SK-N-SH (cell line): ENCODE measurements at regions not wholly inside any gene's neighbourhood (a gene's known extent, or its start where the extent isn't known, plus 50 kb on each side); places are given as distances from the start of the nearest gene placed in this dataset.
"Not testable (repeated sequence)": the region's sequence is repeated elsewhere in the genome, so short reads cannot be mapped to it uniquely, and the experiment has no call there.

ENCODE experiments used
- CTCF ChIA-PET: fragments of 300-600, 350-600 bp; formaldehyde crosslinking; extraction: SDS; loops from one replicate; lab custom pipeline; 2021; lab: Yijun Ruan, JAX
- POLR2A ChIA-PET: fragments of 350-600 bp; sonication (Branson Sonifier 250); formaldehyde crosslinking; extraction: SDS; loops from one replicate; lab custom pipeline; 2020; ENCODE audit warnings: antibody characterized with exemption, inconsistent platforms; lab: Yijun Ruan, JAX
- DNase-seq: peaks from one replicate; pipeline ENCODE4 v3.0.0; 2012
- H2AFZ ChIP-seq: fragments of 200-600 bp; sonication (generic); 2 replicates; pipeline ENCODE4 v1.8.1; 2016; ENCODE audit warnings: antibody characterized with exemption, mild to moderate bottlenecking, low read depth
- H3F3A ChIP-seq: fragments of 200-600 bp; sonication (generic); replicated peaks from 2 replicates; pipeline ENCODE3; 2016; ENCODE audit warnings: antibody characterized with exemption, mild to moderate bottlenecking; ENCODE audit not compliant: insufficient read depth
- H3K27ac ChIP-seq, 2 experiments: fragments of 200-500 bp in 1 of 2; fragments of 200-600 bp in 1 of 2; sonication (Bioruptor generic) in 1 of 2; sonication (generic), shearing (Covaris generic) in 1 of 2; 2 replicates each; pipeline versions ENCODE4 v1.5.1 to v1.6.1; 2014 to 2016; ENCODE audit warnings: low read depth in 2 of 2, inconsistent platforms in 1 of 2, low read length in 1 of 2, mild to moderate bottlenecking in 1 of 2, mixed read lengths in 1 of 2
- H3K27me3 ChIP-seq: fragments of 200-600 bp; sonication (generic), shearing (Covaris generic); 2 replicates; pipeline ENCODE4 v1.6.1; 2016; ENCODE audit warnings: mixed run types; ENCODE audit not compliant: insufficient read depth
- H3K36me3 ChIP-seq, 2 experiments: fragments of 200-500 bp in 1 of 2; fragments of 200-600 bp in 1 of 2; sonication (Bioruptor generic) in 1 of 2; sonication (generic) in 1 of 2; replicated peaks in 1 of 2; 2 replicates each; pipeline versions ENCODE3 to v1.5.1; 2014 to 2016; ENCODE audit warnings: low read length in 1 of 2, mild to moderate bottlenecking in 1 of 2; ENCODE audit not compliant: insufficient read depth in 2 of 2, control insufficient read depth in 1 of 2
- H3K4me1 ChIP-seq, 2 experiments: fragments of 200-500 bp in 1 of 2; fragments of 200-600 bp in 1 of 2; sonication (Bioruptor generic) in 1 of 2; sonication (generic), shearing (Covaris generic) in 1 of 2; 2 replicates each; pipeline versions ENCODE4 v1.5.1 to v1.6.1; 2014 to 2016; ENCODE audit warnings: low read depth in 1 of 2, low read length in 1 of 2, mixed run types in 1 of 2; ENCODE audit not compliant: insufficient read depth in 2 of 2, control insufficient read depth in 1 of 2
- H3K4me2 ChIP-seq: fragments of 200-600 bp; sonication (generic), shearing (Covaris generic); 2 replicates; pipeline ENCODE4 v1.6.1; 2017; ENCODE audit warnings: mixed run types
- H3K4me3 ChIP-seq, 2 experiments: fragments of 200-500 bp in 1 of 2; fragments of 200-600 bp in 1 of 2; sonication (Bioruptor generic) in 1 of 2; sonication (generic), shearing (Covaris generic) in 1 of 2; 2 replicates each; pipeline versions ENCODE4 v1.5.1 to v1.8.1; 2014 to 2016; ENCODE audit warnings: low read depth in 2 of 2, inconsistent platforms in 1 of 2, low read length in 1 of 2, mild to moderate bottlenecking in 1 of 2, mixed read lengths in 1 of 2, moderate library complexity in 1 of 2
- H3K79me2 ChIP-seq: fragments of 200-600 bp; sonication (generic); 2 replicates; pipeline ENCODE4 v1.8.1; 2017; ENCODE audit warnings: mild to moderate bottlenecking; ENCODE audit not compliant: insufficient read depth
- H3K9ac ChIP-seq: fragments of 200-600 bp; sonication (generic); 2 replicates; pipeline ENCODE4 v1.6.1; 2017; ENCODE audit warnings: mixed run types
- H3K9me2 ChIP-seq: fragments of 200-600 bp; sonication (generic); 2 replicates; pipeline ENCODE4 v1.6.1; 2017; ENCODE audit warnings: mixed run types
- H3K9me3 ChIP-seq: fragments of 200-600 bp; sonication (generic); 2 replicates; pipeline ENCODE4 v1.6.1; 2017; ENCODE audit warnings: mixed run types, mild to moderate bottlenecking, moderate library complexity
- H4K20me1 ChIP-seq: fragments of 200-600 bp; sonication (generic); 2 replicates; pipeline ENCODE4 v1.6.1; 2017; ENCODE audit warnings: mild to moderate bottlenecking, mixed run types; ENCODE audit not compliant: insufficient read depth
- EP300 ChIP-seq, 2 experiments: IDR thresholded peaks; 2 replicates each; pipeline versions ENCODE4 v1.4.0 to v1.6.1; 2012; ENCODE audit warnings: borderline replicate concordance in 1 of 2, low read depth in 1 of 2, low read length in 1 of 2
- FOXJ3 ChIP-seq: sonication (generic); formaldehyde crosslinking; IDR thresholded peaks from 2 replicates; pipeline ENCODE4 v1.5.1; 2020; ENCODE audit warnings: mild to moderate bottlenecking, missing genetic modification reagents
- GATA2 ChIP-seq: sonication (generic); formaldehyde crosslinking; IDR thresholded peaks from 2 replicates; pipeline ENCODE4 v1.5.0; 2020; ENCODE audit warnings: mild to moderate bottlenecking, missing genetic modification reagents
- IRF3 ChIP-seq: fragments of 150-350 bp; IDR thresholded peaks from 2 replicates; pipeline ENCODE4 v1.6.1; 2016; ENCODE audit warnings: mild to moderate bottlenecking, low read depth, low read length
- JUND ChIP-seq: IDR thresholded peaks from 2 replicates; pipeline ENCODE4 v1.4.0; 2012
- NFIC ChIP-seq: IDR thresholded peaks from 2 replicates; pipeline ENCODE4 v1.4.0; 2012; ENCODE audit warnings: borderline replicate concordance
- NRF1 ChIP-seq: IDR thresholded peaks from 2 replicates; pipeline ENCODE4 v1.6.1; 2012; ENCODE audit warnings: low read depth, mild to moderate bottlenecking, low read length
- RCOR1 ChIP-seq: fragments of 150-350 bp; IDR thresholded peaks from 2 replicates; pipeline ENCODE4 v1.6.1; 2017; ENCODE audit warnings: antibody characterized with exemption, low read length
- RFX5 ChIP-seq: IDR thresholded peaks from 2 replicates; pipeline ENCODE4 v1.6.1; 2012; ENCODE audit warnings: mild to moderate bottlenecking, improper control_type of control experiment, low read length
- TCF12 ChIP-seq: IDR thresholded peaks from 2 replicates; pipeline ENCODE4 v1.4.0; 2012
- TEAD4 ChIP-seq: IDR thresholded peaks from 2 replicates; pipeline ENCODE4 v1.4.0; 2012; ENCODE audit warnings: mild to moderate bottlenecking, borderline replicate concordance; ENCODE audit not compliant: insufficient read depth
- USF1 ChIP-seq: IDR thresholded peaks from 2 replicates; pipeline ENCODE4 v1.4.0; 2012; ENCODE audit warnings: low read depth, borderline replicate concordance
- USF2 ChIP-seq: fragments of 150-350 bp; IDR thresholded peaks from 2 replicates; pipeline ENCODE4 v1.6.1; 2017; ENCODE audit warnings: antibody characterized with exemption, low read length, low read depth, borderline replicate concordance
- WGBS: methylation state at CpG from one replicate; pipeline ENCODE4 v1.1.6; 2017; ENCODE audit warnings: low lambda C conversion rate; 5-methylcytosine and 5-hydroxymethylcytosine counted together

GRCh38 chr5:25974451-25974850 is 1063.9 kb downstream of the CDH9 start:
- no peak overlapping the region for H3K4me3 ChIP-seq
- ChIA-PET CTCF (no interaction called here), POLR2A (no interaction called here)
- no peak overlapping the region for H3K27ac ChIP-seq
- no peaks in the 10 kb centered on the region for H3K79me2 ChIP-seq
- no peaks in the 10 kb centered on the region for H3K9me2 ChIP-seq
- no peak for DNase-seq
- H3F3A ChIP-seq = no peaks in the 10 kb centered on the region
- no peak overlapping the region for H3K4me2 ChIP-seq
- TF ChIP-seq EP300 (IDR thresholded peaks at IDR 0.05; ENCODE audit: borderline replicate concordance in 1 of 2, low read depth in 1 of 2, low read length in 1 of 2) (no peak), TEAD4 (no peak), NRF1 (no peak), IRF3 (no peak)
- no peaks in the 10 kb centered on the region for H3K36me3 ChIP-seq
- H4K20me1 ChIP-seq = no peaks in the 10 kb centered on the region
- 0% methylated on average over 1 of the region's 1 CpG for WGBS
- H2AFZ ChIP-seq = no peak overlapping the region
- no peaks in the 10 kb centered on the region for H3K9me3 ChIP-seq
- no peak overlapping the region for H3K9ac ChIP-seq
- H3K27me3 ChIP-seq = no peaks in the 10 kb centered on the region
- no peaks in the 10 kb centered on the region for H3K4me1 ChIP-seq

GRCh38 chr5:25970906-25971489 is 1067.4 kb downstream of the CDH9 start:
- H2AFZ ChIP-seq = no peak overlapping the region
- DNase-seq = no peak
- POLR2A ChIA-PET = no interaction called here
- TF ChIP-seq USF1 (no peak), RFX5 (no peak), EP300 (IDR thresholded peaks at IDR 0.05; ENCODE audit: borderline replicate concordance in 1 of 2, low read depth in 1 of 2, low read length in 1 of 2) (no peak), RCOR1 (no peak), USF2 (no peak), GATA2 (no peak), FOXJ3 (CRISPR knock-in tag) (no peak), JUND (no peak), TCF12 (no peak), NRF1 (no peak), NFIC (no peak)
- no peaks in the 10 kb centered on the region for H3K9me2 ChIP-seq
- H4K20me1 ChIP-seq = no peaks in the 10 kb centered on the region
- no peaks in the 10 kb centered on the region for H3K4me1 ChIP-seq
- no peak overlapping the region for H3K4me3 ChIP-seq
- CTCF ChIA-PET = no interaction called here
- H3F3A ChIP-seq = no peaks in the 10 kb centered on the region
- no peaks in the 10 kb centered on the region for H3K79me2 ChIP-seq
- H3K9ac ChIP-seq = no peak overlapping the region
- WGBS = 0% methylated on average over 3 of the region's 3 CpGs
- H3K27ac ChIP-seq = no peak overlapping the region
- H3K9me3 ChIP-seq = no peaks in the 10 kb centered on the region
- no peaks in the 10 kb centered on the region for H3K27me3 ChIP-seq
- no peaks in the 10 kb centered on the region for H3K36me3 ChIP-seq
- no peak overlapping the region for H3K4me2 ChIP-seq

GRCh38 chr5:25969042-25969441 is 1069.3 kb downstream of the CDH9 start:
- H3K4me3 ChIP-seq, H3K36me3 ChIP-seq, H3K27me3 ChIP-seq, H3K9me3 ChIP-seq, H3K9me2 ChIP-seq, H3F3A ChIP-seq, H3K27ac ChIP-seq, H3K4me2 ChIP-seq, DNase-seq, POLR2A ChIA-PET, H4K20me1 ChIP-seq, H3K9ac ChIP-seq, H2AFZ ChIP-seq, CTCF ChIA-PET, H3K4me1 ChIP-seq, H3K79me2 ChIP-seq: not testable (repeated sequence)
- 3% methylated on average over 2 of the region's 2 CpGs for WGBS
